HG03135 (cell line): ENCODE measurements at regions not wholly inside any gene's neighbourhood (a gene's known extent, or its start where the extent isn't known, plus 50 kb on each side); places are given as distances from the start of the nearest gene placed in this dataset.
"Not testable (repeated sequence)": the region's sequence is repeated elsewhere in the genome, so short reads cannot be mapped to it uniquely, and the experiment has no call there.

Experiments
- ATAC-seq: cut with Tn5 transposase; IDR thresholded peaks from one replicate; pipeline ENCODE4 v1.9.1; 2021; ENCODE audit warnings: mild to moderate bottlenecking, moderate library complexity; ENCODE audit not compliant: unreplicated experiment

DNA sequence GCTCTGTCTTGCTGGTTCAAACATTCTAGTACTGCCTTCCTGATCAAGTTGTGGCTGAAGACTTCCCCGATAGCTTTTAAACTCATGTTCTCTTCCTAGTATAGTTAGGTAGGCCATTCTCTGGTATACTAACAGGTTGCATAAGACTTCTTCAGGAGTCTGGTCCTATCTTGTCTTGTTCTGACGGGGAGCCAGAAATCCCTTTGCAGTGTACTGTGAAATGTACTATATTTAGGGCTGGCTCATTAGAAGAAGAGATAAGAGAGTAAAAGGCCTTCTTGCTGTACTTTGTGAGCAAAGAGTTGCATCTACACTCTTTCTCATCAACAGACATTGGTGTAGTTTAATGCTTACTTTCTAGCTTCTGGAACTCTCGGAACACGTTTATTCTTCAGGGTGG lies 331.9 kb downstream of the NUP35 start:
- ATAC-seq = no peak

DNA sequence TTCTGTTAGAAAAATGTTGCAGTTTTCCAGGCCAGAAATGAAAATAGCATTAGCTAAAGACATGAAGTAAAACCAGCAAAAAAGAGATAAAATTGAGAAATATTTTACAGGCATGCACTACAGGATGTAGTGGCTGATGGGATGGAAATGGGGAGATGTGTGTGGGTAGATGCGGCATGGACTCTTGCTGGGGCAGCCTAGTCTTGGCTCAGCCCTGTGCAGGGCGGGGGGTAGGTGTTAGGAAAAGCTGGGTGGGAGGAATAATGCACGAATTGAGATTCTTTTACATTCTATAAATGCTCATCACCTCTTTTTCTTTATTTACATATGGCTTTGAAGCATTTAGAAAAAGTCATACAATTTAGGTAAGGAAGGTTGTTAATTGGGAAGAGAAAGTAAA lies 334.2 kb downstream of the NUP35 start:
- no peak for ATAC-seq

DNA sequence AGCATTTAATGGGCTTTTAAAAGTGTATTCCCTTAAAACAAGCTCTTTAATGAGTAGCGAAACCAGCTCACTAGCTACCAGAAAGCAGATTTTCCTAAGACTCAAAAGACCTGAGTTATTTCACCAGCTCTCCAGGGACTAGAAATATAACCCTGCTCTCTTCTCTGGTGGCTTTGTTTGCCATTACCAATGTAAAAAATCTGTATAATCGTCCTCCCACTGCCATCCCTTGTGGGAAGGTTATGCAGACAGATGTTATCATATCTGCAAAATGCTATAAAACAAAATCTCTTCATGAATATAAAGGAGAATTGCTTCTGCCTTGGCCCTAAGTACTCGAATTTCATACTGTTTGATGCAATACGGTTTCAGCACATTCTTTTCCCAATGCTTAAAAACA lies 335.2 kb downstream of the NUP35 start:
- no peak for ATAC-seq

DNA sequence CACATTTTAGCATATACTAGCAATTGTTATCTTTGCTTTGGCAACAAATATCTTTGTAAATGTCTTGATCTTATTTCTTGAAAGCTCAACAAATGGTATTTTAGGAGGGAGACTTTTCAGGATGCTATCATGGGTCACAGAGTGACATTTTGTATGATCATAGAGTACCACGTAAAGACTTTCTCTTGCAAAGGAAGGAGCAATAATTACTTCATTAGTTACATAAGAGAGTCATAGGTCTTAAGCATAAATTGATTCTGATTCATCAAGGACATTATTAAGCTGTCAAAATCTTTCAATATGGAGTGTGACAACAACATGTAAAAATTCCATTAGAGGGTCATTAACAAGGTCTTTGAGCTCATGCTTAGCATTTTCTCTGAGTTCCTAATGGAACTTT lies 339.6 kb downstream of the NUP35 start:
- no peak for ATAC-seq

DNA sequence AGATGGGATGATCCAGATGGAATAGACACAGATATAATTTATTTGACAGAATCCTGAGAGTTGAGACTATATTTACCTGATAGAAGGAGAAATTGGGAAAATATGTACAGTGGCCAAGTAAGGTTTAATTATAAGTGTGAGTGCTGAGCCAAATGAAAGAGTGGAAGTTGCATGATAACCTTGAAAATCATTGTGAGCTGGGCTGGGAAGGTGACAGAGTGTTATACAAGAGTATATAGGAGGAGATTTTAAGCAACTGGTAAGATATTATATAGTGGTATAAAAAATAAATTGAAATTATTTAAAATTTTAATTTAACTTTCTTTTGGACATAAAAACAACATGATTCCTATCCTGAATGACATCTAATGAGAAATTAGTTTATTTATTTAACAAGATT lies 340.8 kb downstream of the NUP35 start:
- ATAC-seq = no peak

DNA sequence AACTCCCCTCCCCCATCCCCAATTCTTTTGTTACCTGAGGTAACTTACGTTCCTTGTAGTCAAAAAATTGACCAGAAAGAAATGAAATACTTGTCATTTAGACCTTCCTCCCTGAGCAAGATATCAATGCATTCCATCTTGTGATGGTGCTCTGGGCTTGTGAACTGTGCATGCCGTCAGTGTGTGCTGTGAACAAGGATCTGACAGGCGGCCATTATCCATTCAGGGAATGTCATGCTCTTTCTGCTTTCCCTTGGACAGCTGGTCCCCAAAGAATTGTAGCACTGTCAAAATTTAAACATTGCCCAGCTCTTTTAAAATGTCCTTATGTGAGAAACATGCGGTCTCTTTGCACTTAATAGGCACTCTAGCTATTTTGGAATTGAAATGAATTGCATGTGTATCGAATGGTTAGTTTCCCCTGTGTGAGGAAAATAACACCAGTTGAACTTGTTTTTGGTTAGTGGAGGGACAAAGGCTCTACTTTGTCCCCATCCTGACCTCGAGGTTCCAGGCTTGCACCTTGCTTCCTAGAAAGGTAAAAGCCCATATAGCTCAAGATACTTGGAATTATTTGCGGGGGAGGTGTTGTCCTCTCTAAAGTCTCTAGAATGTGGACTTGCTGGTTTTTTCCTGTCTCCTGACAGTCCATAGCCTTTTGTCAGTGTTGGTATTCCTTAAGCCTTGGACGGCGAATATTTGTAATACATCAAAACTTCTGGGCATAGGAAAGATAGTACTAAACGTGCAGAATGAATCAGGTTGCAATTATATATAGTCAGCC lies 350.9 kb downstream of the NUP35 start:
- no peak for ATAC-seq

DNA sequence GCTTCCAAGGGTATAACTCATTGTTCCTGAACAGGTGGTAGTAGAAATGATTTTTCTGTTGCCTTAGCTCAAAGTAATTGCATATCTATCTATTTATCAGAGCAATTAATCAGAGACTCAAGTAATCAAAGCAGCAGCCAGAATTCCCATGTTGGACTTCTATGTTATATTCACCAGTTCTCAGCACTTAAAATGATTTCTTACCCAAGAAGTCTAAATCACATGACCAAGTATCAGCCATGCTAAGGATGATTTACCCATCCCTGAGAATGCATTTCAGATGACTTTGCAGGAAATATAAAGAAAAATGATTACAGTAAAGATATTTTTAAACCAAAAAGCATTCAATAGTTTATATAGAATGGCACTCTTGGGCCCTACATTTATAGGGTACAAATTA lies 352.2 kb downstream of the NUP35 start:
- no peak for ATAC-seq

DNA sequence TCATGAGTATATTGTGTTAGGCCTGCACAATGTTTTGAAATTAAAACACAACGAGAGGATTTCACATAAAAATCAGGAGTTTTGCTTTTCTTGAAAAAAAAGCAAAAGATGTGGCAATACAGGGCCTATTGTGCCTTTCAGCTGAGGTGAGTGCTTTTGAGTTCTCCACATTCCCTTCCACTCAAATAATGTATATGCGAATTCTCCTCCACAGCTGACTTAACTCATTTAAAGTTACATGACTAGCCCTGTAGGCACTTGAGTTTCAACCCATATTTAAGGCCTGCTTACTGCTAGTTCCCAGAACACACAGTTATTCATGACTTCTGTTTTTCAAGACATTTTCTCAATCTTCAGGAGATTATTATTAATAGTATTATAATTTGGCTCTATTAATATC lies 353.1 kb downstream of the NUP35 start:
- no peak for ATAC-seq

DNA sequence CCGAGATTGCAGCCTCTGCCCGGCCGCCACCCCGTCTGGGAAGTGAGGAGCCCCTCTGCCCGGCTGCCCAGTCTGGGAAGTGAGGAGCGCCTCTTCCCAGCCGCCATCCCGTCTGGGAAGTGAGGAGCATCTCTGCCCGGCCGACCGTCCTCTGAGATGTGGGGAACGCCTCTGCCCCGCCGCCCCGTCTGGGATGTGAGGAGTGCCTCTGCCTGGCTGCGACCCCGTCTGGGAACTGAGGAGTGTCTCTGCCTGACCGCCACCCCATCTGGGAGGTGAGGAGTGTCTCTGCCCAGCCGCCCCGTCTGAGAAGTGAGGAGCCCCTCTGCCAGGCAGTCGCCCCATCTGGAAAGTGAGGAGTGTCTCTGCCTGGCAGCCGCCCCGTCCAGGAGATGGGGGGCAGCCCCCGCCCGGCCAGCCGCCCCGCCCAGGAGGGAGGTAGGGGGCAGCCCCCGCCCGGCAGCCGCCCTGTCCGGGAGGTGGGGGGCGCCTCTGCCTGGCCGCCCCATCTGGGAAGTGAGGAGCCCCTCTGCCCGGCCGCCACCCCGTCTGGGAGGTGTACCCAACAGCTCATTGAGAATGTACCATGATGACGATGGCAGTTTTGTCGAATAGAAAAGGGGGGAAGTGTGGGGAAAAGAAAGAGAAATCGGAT lies 354.8 kb downstream of the NUP35 start:
- not testable (repeated sequence) for ATAC-seq

DNA sequence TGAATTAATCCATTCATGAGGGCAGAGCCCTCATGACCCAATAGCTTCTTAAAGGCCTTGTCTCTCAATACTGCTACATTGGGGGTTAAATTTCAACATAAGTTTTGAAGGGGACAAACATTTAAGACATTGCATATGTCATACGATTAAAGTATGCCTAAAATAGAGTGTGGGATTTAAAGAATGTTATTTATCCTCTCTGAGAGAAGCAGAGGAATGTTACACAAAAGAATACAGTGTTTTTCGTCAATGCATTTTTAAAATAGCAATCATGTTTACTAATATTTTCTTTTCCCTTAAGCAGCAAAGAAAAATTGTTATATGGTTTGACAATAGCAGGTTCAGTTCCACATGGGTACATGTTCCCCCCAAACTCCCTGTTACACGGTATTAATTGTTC lies 363.1 kb downstream of the NUP35 start:
- ATAC-seq = no peak

DNA sequence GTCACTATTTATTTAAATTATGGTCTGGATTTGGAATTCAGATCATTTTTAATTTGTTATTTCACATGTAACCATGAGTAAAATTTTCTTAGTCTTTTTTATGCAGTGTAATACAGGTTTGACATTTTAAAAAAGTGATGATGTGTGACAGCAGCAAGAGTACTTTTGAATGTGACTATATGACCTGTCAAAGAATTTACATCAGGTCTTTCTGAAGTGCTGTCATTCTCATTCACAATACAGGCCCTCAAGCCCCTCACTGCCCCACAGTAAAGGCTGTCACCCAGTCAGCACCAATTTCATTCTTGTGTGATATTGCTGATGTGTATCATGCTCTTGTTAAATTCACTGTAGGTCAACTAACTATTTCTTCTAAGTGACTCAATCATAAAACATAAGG lies 364.2 kb downstream of the NUP35 start:
- ATAC-seq = no peak

DNA sequence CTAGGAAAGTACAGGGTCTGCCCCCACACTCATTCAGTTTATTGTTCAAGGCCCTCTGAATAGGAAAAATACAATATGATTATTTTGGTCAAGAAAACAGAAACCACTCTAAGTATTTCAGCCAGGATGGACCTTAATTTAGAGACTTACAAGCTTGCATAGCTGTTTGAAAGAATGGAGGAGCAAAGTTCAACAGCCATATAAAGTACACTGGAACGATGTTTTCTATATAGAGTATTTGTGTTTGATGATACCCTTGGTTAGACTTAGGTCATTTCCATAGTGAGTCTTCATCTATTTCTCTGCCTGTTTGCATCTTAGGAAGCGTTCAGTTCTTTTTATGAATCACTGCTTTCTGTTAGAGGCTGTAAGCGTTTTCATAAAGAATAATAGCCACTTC lies 366.2 kb downstream of the NUP35 start:
- no peak for ATAC-seq

DNA sequence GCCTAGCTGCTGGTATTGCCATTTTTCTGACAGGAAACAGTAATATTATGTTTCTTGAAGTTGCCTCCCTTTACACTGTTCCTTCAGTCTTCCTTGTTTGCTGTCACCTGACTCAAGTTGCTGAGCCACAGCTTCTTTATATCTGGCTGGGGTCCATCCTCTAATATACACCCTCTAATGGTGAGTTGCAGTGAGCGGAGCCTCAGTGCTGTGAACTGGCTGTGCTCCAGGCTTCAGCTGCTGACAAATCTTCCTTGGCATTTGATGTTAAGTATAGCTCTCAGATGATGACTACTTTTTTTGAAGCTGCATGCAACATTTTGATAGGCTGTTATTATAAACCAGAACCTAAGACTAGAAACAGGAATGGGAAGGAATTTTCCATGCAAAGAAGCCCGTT lies 366.7 kb downstream of the NUP35 start:
- ATAC-seq = no peak

DNA sequence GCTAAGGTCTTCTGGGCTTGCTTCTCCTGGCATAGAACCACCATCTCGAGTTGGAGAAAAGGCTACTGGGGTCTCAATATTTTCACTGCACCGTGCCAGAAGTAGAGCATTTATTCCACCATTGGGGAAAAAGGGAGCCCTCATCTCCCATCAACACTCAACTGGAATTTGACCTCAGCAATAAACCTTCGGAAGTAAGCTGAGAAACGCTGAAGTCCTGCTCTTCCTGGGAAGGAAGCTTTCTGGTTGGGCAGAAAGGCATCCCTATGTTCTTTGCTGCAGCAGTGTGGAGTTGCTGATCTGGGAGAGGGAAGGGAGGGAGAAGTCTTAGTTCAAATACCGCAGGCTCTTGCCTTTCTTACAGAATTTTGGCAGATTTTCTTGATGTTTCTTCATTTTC lies 368.8 kb downstream of the NUP35 start:
- ATAC-seq = no peak

DNA sequence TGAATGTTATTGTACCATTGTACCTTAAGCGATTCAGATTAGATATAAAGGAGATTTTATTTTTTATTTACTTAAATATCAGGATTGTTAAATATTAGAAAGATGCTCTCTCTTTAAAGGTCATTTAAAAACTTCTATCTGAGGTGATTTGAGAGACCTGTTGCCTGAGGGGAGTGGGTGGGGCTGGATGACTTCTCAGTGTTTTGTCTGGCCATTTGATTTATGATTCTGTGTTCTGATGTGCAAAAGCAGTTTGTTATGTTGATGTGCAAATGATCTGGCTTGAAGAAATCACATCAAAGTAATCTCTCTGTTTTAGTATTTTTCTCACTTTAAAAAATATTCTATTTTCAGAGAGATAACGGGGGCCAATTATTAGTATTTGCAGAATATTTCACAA lies 370.8 kb downstream of the NUP35 start:
- no peak for ATAC-seq

DNA sequence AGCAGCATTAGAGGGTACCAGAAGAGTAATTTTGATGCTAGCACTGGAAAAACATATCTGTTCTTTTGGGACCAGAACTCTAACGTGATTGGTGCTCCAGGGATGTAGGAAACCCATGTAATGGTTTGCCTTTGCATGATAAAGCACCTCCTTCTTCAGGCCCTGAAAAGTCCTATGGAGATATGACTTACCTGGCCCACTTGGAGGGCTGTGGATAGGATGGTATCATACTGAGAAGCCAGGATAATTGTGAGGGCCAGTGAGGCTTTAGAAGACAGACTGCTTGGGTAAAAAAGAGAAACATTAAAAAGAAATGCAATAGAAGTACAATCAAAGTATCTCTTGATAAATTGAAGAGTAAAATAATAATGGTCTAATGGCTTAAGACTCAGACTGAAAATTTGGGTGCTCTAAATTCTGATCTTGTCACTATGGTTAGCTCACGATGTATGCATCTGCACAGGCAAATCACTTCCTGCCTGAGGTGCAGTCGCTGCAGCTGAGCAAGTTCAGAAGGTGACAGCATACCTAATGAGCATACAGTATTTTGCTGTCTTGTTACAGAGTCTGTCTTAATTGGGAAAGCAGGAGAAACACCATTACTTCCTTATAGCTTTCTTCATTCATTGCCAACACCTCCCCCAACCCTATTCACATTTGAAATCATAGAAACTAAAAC lies 371.5 kb downstream of the NUP35 start:
- peak; percentile 93 for ATAC-seq

DNA sequence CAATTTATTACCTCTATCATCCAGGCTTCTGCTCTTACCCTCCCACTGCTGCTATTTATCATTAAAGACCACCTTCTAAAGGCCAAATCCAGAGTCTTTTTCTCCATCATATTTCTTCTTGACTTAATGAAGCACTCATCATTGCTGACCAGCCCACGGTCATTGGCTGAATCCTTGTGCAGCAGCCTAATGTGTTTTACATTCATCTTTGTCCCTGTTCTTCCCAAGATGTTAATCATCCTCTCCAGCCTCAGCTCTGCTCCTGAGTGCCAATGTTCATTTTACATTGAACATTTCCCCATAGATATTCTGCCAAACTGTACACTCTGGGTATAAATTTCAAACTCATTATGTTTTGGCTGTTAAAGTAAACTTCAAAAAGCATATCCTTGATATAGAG lies 373.6 kb downstream of the NUP35 start:
- ATAC-seq = no peak

DNA sequence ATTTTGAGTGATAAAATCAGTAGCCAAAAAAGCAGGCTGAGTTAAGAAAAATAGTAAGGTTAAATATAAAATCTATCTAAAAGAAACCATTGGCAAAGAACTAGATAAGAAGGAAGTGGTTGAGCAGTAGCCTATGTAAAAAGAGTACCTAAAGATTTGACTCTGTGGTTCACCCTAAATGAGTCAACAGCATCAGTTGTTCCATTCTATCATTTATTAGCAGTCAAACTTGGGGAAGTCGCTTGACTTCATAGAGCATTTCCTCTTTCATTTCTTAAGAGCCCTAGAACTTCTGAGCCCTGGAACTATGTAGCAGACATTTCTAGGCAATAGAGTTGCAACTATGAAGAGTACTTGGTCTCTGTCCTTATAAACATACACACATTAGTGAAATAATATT lies 381.7 kb downstream of the NUP35 start:
- ATAC-seq = peak; percentile 99

DNA sequence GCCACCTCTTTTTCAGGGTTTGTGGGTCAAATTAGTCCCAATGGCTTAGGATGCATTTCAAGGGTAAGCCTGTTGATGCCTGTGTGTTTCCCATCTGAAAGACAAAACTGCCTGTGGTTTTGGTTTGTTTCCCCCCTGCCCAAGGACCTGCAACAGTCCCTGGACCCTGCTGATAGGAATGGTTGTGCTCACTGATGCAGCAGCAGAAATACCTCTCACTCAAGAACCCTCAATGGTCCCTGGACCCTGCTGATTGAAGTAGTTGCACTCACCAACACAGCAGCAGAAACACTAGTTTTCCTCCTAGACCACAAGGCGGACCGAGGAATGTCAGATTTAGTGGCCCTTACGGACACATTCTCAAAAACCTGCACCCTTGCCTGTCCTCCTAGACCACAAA lies 386.9 kb downstream of the NUP35 start:
- ATAC-seq = no peak

DNA sequence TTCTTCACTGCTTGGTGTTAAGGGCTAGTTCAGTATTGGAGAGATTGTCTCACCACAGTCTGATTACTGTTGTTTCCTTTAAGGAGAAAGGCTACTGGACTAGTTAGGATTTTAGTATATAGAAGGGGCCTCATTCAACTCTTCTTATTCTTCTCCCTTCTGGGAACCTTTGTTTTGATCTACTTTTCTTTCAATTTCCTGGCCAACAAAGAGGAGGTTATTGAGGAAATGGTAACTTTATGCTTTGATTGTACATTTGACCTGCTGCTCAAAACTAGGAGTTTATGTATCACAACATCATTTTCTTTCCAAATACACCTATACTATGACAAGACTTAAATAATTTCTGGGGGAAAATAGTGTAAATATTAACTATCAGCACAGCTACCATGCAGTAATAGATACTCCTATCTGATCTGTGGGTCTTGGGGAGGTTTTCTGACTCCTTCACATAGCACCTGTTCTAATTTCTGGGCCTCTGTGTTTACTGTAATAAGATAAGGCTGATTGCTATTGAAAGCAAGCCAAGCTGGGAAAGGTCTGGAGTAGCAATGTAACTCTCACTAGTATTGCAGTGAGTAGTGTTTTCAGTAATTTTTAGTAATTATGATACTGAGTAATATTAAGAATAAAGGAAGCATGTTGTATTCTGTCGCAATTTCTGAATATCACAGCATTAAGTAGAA lies 395.3 kb downstream of the NUP35 start:
- ATAC-seq = no peak

DNA sequence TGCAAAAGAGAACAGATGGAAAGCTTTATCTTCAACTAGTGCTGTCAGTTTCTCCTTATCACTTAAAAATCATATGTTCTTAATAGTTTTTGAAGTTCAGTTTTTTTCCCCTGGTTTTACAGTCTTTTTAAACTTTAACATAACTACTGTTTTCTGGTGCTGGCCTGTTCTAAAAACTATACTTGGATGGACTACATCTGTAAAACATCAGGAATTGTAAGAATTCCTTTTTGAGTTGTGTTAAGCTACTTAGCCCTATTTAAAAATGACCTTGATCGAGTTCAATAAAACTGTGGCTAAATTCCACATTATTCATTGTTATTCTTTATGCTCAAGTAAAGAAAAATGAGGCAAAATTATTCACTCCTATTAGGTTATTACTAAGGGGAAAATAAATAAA lies 397.7 kb downstream of the NUP35 start:
- ATAC-seq = no peak
